Psoas muscle (tissue), 7 donors: ENCODE measurements at regions not wholly inside any gene's neighbourhood (a gene's known extent, or its start where the extent isn't known, plus 50 kb on each side); places are given as distances from the start of the nearest gene placed in this dataset.

Source experiments
- ATAC-seq, 4 donors: fragments of 200-7000 bp; cut with Tn5 transposase; one replicate each; pipeline ENCODE4 v1.9.1; 2020; ENCODE audit warnings: moderate library complexity in 3 of 4, mild to moderate bottlenecking in 2 of 4
- DNase-seq, 2 donors: peaks; one replicate each; pipeline ENCODE4 v3.0.0-alpha.2; 2020
- H3K27ac ChIP-seq: fragments of 200-600 bp; one replicate; pipeline ENCODE4 v1.8.0; 2022
- H3K27me3 ChIP-seq, 3 donors: fragments of 200-600 bp in 1 of 3; one replicate each; pipeline versions ENCODE4 v1.6.1 to v1.8.0; 2013 to 2022; ENCODE audit warnings: low read length in 2 of 3, mild to moderate bottlenecking in 2 of 3, moderate library complexity in 1 of 3; ENCODE audit not compliant: insufficient read depth in 3 of 3
- H3K36me3 ChIP-seq, 2 donors: fragments of 200-600 bp in 1 of 2; one replicate each; pipeline versions ENCODE4 v1.6.1 to v1.8.0; 2013 to 2022; ENCODE audit warnings: low read depth in 1 of 2, mild to moderate bottlenecking in 1 of 2, moderate library complexity in 1 of 2; ENCODE audit not compliant: insufficient read depth in 1 of 2
- H3K4me1 ChIP-seq: fragments of 200-600 bp; one replicate; pipeline ENCODE4 v1.8.0; 2022
- H3K4me3 ChIP-seq: fragments of 200-600 bp; one replicate; pipeline ENCODE4 v1.8.0; 2022; ENCODE audit warnings: mild to moderate bottlenecking
- H3K9me3 ChIP-seq: fragments of 200-600 bp; one replicate; pipeline ENCODE4 v1.8.0; 2022
- CTCF ChIP-seq: fragments of 200-600 bp; IDR thresholded peaks from one replicate; pipeline ENCODE4 v1.8.0; 2022; ENCODE audit warnings: antibody characterized with exemption
- WGBS, 3 donors: extraction: QIAGEN DNeasy Blood & Tissue Kit; methylation state at CpG; one replicate each; pipeline versions ENCODE4 v1.1.6 to v1.1.7; 2013; 5-methylcytosine and 5-hydroxymethylcytosine counted together
- intact Hi-C, 2 donors: fragments of 100-400 bp; cut with DNase I; formaldehyde crosslinking; loops; one replicate each; pipeline versions ENCODE4 v1.11.0 to v1.14.2; 2022
- donor health status: healthy with polysubstance abuse.
- donor health status: DM: no; HTN: no; CAD: no; lungs with moderate emphysema.
- donor health status: Bipolar disorder and iron deficiency.
- donor health status: healthy.
- donor health status: DM: yes; HTN: yes; CAD: no.
- donor health status: DM: no; HTN: no; CAD: no.
- donor health status: DM: yes; HTN: yes; CAD: no.

- Histone ChIP-seq H3K9me3 (no peaks in the 10 kb centered on the region), H3K27ac (no peak overlapping the region), H3K4me3 (no peak overlapping the region), H3K27me3 (no peaks in the 10 kb centered on the region), H3K36me3 (no peaks in the 10 kb centered on the region), H3K4me1 (no peaks in the 10 kb centered on the region)
- DNase-seq (no peak), ATAC-seq (no peak)
- no peak for TF ChIP-seq CTCF
- WGBS, 3 donors: 60 to 68% (median 67%) methylated on average over 2 of the region's 2 CpGs
- intact Hi-C loops: no loop called here
These were observed 151.8 kb upstream of the NCAM1 start for GRCh38 chr11:112809429-112809828.

- H3K27ac ChIP-seq: no peak overlapping the region
- H3K4me1 ChIP-seq: no peaks in the 10 kb centered on the region
- no peak overlapping the region for H3K4me3 ChIP-seq
- no peaks in the 10 kb centered on the region for H3K27me3 ChIP-seq
- WGBS, 3 donors: 48 to 98% (median 60%) methylated on average over 2 of the region's 2 CpGs
- no peaks in the 10 kb centered on the region for H3K36me3 ChIP-seq
- no peak for DNase-seq
- no peak for ATAC-seq
- H3K9me3 ChIP-seq: no peaks in the 10 kb centered on the region
- TF ChIP-seq CTCF: no peak
- intact Hi-C loops: no loop called here
These were observed 150.3 kb upstream of the NCAM1 start for GRCh38 chr11:112810951-112811350.

- no peaks in the 10 kb centered on the region for H3K4me1 ChIP-seq
- no peaks in the 10 kb centered on the region for H3K9me3 ChIP-seq
- 53 to 60% (median 58%) methylated on average over 4 of the region's 4 CpGs for WGBS, 3 donors
- no peak for TF ChIP-seq CTCF
- intact Hi-C loops: no loop called here
- no peaks in the 10 kb centered on the region for H3K36me3 ChIP-seq
- DNase-seq: no peak
- no peak for ATAC-seq
- H3K27ac ChIP-seq: no peak overlapping the region
- no peaks in the 10 kb centered on the region for H3K27me3 ChIP-seq
- no peak overlapping the region for H3K4me3 ChIP-seq
These were observed 149.4 kb upstream of the NCAM1 start for GRCh38 chr11:112811783-112812182.

- Histone ChIP-seq H3K36me3 (no peaks in the 10 kb centered on the region), H3K27me3 (no peaks in the 10 kb centered on the region), H3K4me1 (no peaks in the 10 kb centered on the region), H3K27ac (no peak overlapping the region), H3K9me3 (no peaks in the 10 kb centered on the region), H3K4me3 (no peak overlapping the region)
- intact Hi-C loops: no loop called here
- 38 to 48% (median 46%) methylated on average over 2 of the region's 2 CpGs for WGBS, 3 donors
- DNase-seq: no peak
- ATAC-seq: no peak
- no peak for TF ChIP-seq CTCF
These were observed 148.5 kb upstream of the NCAM1 start for GRCh38 chr11:112812729-112813128.

GRCh38 chr11:112814168-112814567 lies 147.1 kb upstream of the NCAM1 start:
- Histone ChIP-seq H3K4me1 (no peaks in the 10 kb centered on the region), H3K27ac (no peak overlapping the region), H3K4me3 (no peak overlapping the region), H3K9me3 (no peaks in the 10 kb centered on the region), H3K27me3 (no peaks in the 10 kb centered on the region), H3K36me3 (no peaks in the 10 kb centered on the region)
- intact Hi-C loops: no loop called here
- no peak for ATAC-seq
- no peak for DNase-seq
- no peak for TF ChIP-seq CTCF
- WGBS, 3 donors: 92 to 94% (median 92%) methylated on average over 4 of the region's 4 CpGs
